Keratinocyte (primary cell): ENCODE measurements at regions not wholly inside any gene's neighbourhood (a gene's known extent, or its start where the extent isn't known, plus 50 kb on each side); places are given as distances from the start of the nearest gene placed in this dataset.
A peak's percentile ranks its signal among the peaks of the same experiment; 100 is the strongest.

ENCODE experiments used
- DNase-seq: peaks from one replicate; pipeline ENCODE4 v3.0.0-alpha.2; 2011; ENCODE audit warnings: low read depth, missing footprints, low spot score
- FAIRE-seq: peaks from 2 replicates; lab custom pipeline; 2011; peaks lifted over from hg19 to GRCh38; lab: Jason Lieb, UNC
- H2AFZ ChIP-seq: 2 replicates; pipeline ENCODE4 v1.6.0; 2012; ENCODE audit warnings: low read length, control low read depth, inconsistent platforms; ENCODE audit not compliant: control insufficient read depth
- H3K27ac ChIP-seq: 2 replicates; pipeline ENCODE4 v1.5.1; 2011; ENCODE audit warnings: low read length; ENCODE audit not compliant: control insufficient read depth, insufficient read depth
- H3K27me3 ChIP-seq: 3 replicates; pipeline ENCODE4 v1.6.0; 2011; ENCODE audit warnings: low read length; ENCODE audit not compliant: control insufficient read depth, insufficient read depth; ENCODE audit errors: extremely low read depth
- H3K36me3 ChIP-seq, 2 experiments: 2 replicates in 1 of 2; 3 replicates in 1 of 2; pipeline ENCODE4 v1.5.1; 2011; ENCODE audit warnings: low read length in 2 of 2, mild to moderate bottlenecking in 1 of 2; ENCODE audit not compliant: control insufficient read depth in 2 of 2, insufficient read depth in 2 of 2; ENCODE audit errors: extremely low read depth in 1 of 2
- H3K4me1 ChIP-seq: 3 replicates; pipeline ENCODE4 v1.5.1; 2011; ENCODE audit warnings: low read length; ENCODE audit not compliant: control insufficient read depth, insufficient read depth; ENCODE audit errors: extremely low read depth
- H3K4me2 ChIP-seq: 3 replicates; pipeline ENCODE4 v1.6.0; 2011; ENCODE audit warnings: low read depth, low read length; ENCODE audit not compliant: control insufficient read depth, insufficient read depth; ENCODE audit errors: extremely low read depth
- H3K4me3 ChIP-seq, 3 experiments: fragments of 200-600 bp in 1 of 3; sonication (generic) in 1 of 3; 2 replicates in 2 of 3; 3 replicates in 1 of 3; pipeline ENCODE4 v1.5.1; 2011 to 2016; ENCODE audit warnings: low read length in 3 of 3, mild to moderate bottlenecking in 3 of 3, control low read depth in 2 of 3, inconsistent platforms in 1 of 3, low read depth in 1 of 3, mixed read lengths in 1 of 3, mixed run types in 1 of 3, moderate library complexity in 1 of 3; ENCODE audit not compliant: control insufficient read depth in 2 of 3, insufficient read depth in 2 of 3; ENCODE audit errors: extremely low read depth in 1 of 3
- H3K79me2 ChIP-seq: 2 replicates; pipeline ENCODE4 v1.6.0; 2012; ENCODE audit warnings: low read length; ENCODE audit not compliant: control insufficient read depth, insufficient read depth
- H3K9ac ChIP-seq: 3 replicates; pipeline ENCODE4 v1.6.0; 2011; ENCODE audit warnings: low read length; ENCODE audit not compliant: control insufficient read depth, insufficient read depth; ENCODE audit errors: extremely low read depth
- H3K9me1 ChIP-seq: 3 replicates; pipeline ENCODE4 v1.6.0; 2011; ENCODE audit warnings: low read length; ENCODE audit not compliant: control insufficient read depth, insufficient read depth; ENCODE audit errors: extremely low read depth
- H3K9me3 ChIP-seq: 2 replicates; pipeline ENCODE4 v1.5.1; 2012; ENCODE audit warnings: low read depth, low read length; ENCODE audit not compliant: control insufficient read depth
- H4K20me1 ChIP-seq: 3 replicates; pipeline ENCODE4 v1.6.0; 2011; ENCODE audit warnings: low read length; ENCODE audit not compliant: control insufficient read depth, insufficient read depth; ENCODE audit errors: extremely low read depth
- CTCF ChIP-seq, 3 experiments: IDR thresholded peaks in 1 of 3; conservative IDR thresholded peaks in 1 of 3; optimal IDR thresholded peaks in 1 of 3; 2 replicates in 2 of 3; 3 replicates in 1 of 3; pipeline versions ENCODE3 to v1.5.1; 2011; ENCODE audit warnings: low read length in 3 of 3, mild to moderate bottlenecking in 3 of 3, moderate library complexity in 2 of 3, control low read depth in 1 of 3, inconsistent platforms in 1 of 3; ENCODE audit not compliant: insufficient read depth in 2 of 3; ENCODE audit errors: extremely low read depth in 1 of 3
- EZH2 ChIP-seq: IDR thresholded peaks from one replicate; pipeline ENCODE4 v1.6.1; 2012; ENCODE audit warnings: inconsistent platforms, mild to moderate bottlenecking, low read length, moderate library complexity
- dilution Hi-C: fragments of 300-500 bp; cut with MboI; formaldehyde crosslinking; loops from one replicate; pipeline ENCODE4 v1.7.0; 2020; ENCODE audit warnings: low sequenced_read_pairs; ENCODE audit not compliant: extremely low pct_ligation_motif_present

- dilution Hi-C loops, result no loop called here
- DNase-seq, result peak; percentile 23
- TF ChIP-seq CTCF (optimal IDR thresholded peaks at IDR 0.05 in 1 of 3, IDR thresholded peaks at IDR 0.05 in 1 of 3, conservative IDR thresholded peaks at IDR 0.05 in 1 of 3; ENCODE audit: extremely low read depth in 1 of 3, insufficient read depth in 2 of 3, low read length in 3 of 3) (no peak), EZH2 (no peak)
- no peak for FAIRE-seq
- no peaks in the 10 kb centered on the region for H3K79me2 ChIP-seq
- peaks cover 36% of the 10 kb centered on the region for H3K27me3 ChIP-seq
- no peak overlapping the region for H3K27ac ChIP-seq
- no peaks in the 10 kb centered on the region for H3K36me3 ChIP-seq
- H3K9me3 ChIP-seq, result no peaks in the 10 kb centered on the region
- H3K4me3 ChIP-seq, result no peak overlapping the region
- no peaks in the 10 kb centered on the region for H3K9me1 ChIP-seq
- H4K20me1 ChIP-seq, result no peaks in the 10 kb centered on the region
- no peak overlapping the region for H3K4me2 ChIP-seq
- no peak overlapping the region for H2AFZ ChIP-seq
- no peak overlapping the region for H3K9ac ChIP-seq
- peaks cover 3% of the 10 kb centered on the region for H3K4me1 ChIP-seq
These were observed 164.4 kb downstream of the ZNF281 start for GRCh38 chr1:200245473-200245872.

DNA sequence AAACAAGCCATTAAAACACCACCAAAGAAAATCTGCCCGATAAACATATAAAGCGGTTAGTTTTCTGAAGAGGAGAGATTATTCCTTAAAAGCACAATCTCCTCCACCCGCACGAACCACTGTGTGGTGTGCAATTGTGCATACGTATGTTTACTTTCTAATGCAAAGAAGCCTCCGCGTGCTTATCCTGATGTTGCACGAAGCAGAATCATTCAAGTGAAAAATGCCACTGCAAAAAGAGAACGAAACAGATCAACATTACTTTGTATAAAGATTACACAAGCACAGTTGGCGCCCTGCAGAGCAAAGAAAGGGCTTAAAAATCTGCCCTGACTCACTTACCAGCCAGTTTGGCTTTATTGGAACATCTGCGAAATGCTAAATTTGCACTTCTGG is 166.8 kb downstream of the ZNF281 start:
- Histone ChIP-seq H3K4me2 (no peak overlapping the region), H3K9me3 (no peaks in the 10 kb centered on the region), H2AFZ (no peak overlapping the region), H3K27me3 (peaks cover 29% of the 10 kb centered on the region), H3K4me1 (peaks cover 3% of the 10 kb centered on the region), H3K9me1 (no peaks in the 10 kb centered on the region), H3K9ac (no peak overlapping the region), H3K79me2 (no peaks in the 10 kb centered on the region), H3K27ac (no peak overlapping the region), H4K20me1 (no peaks in the 10 kb centered on the region), H3K4me3 (no peak overlapping the region), H3K36me3 (no peaks in the 10 kb centered on the region)
- TF ChIP-seq EZH2, result no peak
- dilution Hi-C loops, result no loop called here
- DNase-seq (no peak), FAIRE-seq (no peak)
